ENCODE measurements at regions not wholly inside any gene's neighbourhood (a gene's known extent, or its start where the extent isn't known, plus 50 kb on each side); places are given as distances from the start of the nearest gene placed in this dataset.

DNA sequence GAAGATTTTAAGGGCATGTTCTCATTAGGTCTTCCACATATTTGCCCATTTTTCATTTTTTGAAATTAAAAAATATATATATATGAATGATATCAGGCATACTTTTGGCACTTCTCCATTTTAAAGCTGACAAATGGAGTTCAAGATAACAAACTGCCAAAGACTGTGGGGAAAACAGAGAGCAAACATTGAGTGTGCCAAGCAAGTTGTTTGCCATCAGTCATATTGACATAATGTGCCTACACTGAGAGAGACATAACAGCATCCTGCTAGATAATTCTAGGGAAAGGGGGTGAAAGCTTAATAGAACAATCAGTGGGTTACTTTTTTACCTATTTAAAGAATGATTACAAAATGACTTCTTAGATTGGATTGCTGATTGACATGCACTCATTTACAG, 529.4 kb upstream of the CXADR start:
- H3K27ac Mint-ChIP-seq = no peak overlapping the region
- DNase-seq (no peak), ATAC-seq (no peak)
- POLR2A ChIA-PET = no interaction called here
- intact Hi-C loops (cut with DNase I, micrococcal nuclease) = no loop called here
- H3K4me1 Mint-ChIP-seq = no peaks in the 10 kb centered on the region
- peaks cover 3% of the 10 kb centered on the region for H3K9me3 Mint-ChIP-seq (ENCODE audit: low read depth)
- H3K27me3 Mint-ChIP-seq = no peaks in the 10 kb centered on the region
- H3K4me3 Mint-ChIP-seq = no peak overlapping the region
- CTCF ChIA-PET = interaction anchor here (0.5 kb wide), 1 partner anchor 178 kb away, joined by 3 read pairs; no protein-coding TSS in a partner anchor
- no peaks in the 10 kb centered on the region for H3K36me3 Mint-ChIP-seq (ENCODE audit: low read depth)

DNA sequence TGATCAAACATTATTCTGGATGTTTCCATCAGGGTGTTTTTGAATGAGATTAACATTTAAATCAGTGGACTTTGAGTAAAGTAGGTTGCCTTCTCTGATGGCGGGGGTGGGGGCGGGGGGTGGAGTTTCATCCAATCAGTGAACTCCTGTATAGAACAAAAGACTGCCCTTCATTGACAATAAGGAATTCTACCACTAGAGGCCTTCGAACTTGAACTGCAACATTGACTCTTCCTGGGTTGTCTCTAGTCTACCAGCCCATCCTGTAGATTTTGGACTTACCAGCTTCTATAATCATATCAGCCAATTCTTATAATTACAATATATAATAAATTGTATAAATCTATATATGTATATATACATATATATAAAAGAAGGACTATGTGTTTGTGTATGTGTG, 520.4 kb upstream of the CXADR start:
- POLR2A ChIA-PET = no interaction called here

DNA sequence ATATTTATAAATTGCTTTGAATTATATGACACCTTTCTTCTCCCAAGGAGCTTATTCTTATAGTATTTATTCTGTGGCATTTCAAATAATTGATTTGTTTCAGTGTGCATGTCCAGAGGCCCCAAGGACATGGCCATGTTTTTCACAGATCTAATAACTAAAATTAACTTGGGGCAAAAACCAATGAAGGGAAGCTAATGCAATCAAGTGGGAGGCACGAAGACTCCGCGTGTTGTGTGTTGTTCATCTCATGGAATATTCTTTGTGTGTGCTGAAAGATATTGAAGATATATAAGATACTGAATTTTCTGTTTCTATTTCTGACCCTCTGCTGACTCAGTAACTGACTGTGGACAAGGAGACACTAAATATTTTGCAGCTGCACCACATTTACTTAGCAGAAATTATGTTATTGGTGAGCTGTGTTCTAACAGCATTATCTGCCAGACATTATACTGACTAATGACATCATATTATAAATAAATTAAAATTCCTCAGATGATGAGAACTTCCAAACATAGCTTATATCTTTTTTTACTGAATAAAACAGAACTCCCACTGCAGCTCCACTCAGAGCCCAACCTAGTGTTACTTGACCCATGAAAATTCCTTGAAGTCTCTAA, 519.3 kb upstream of the CXADR start:
- CTCF ChIA-PET = interaction anchor here (0.6 kb wide), 1 partner anchor 439 kb away, joined by 4 read pairs; no protein-coding TSS in a partner anchor
- no peaks in the 10 kb centered on the region for H3K36me3 Mint-ChIP-seq (ENCODE audit: low read depth)
- H3K4me1 Mint-ChIP-seq = no peaks in the 10 kb centered on the region
- H3K9me3 Mint-ChIP-seq (ENCODE audit: low read depth) = peaks cover 5% of the 10 kb centered on the region
- intact Hi-C loops (cut with DNase I, micrococcal nuclease) = no loop called here
- H3K27ac Mint-ChIP-seq = no peak overlapping the region
- H3K27me3 Mint-ChIP-seq = no peaks in the 10 kb centered on the region
- ATAC-seq (no peak), DNase-seq (no peak)
- no peak overlapping the region for H3K4me3 Mint-ChIP-seq
- POLR2A ChIA-PET = no interaction called here

More for the DNA sequence above, 520.4 kb upstream of the CXADR start:
- H3K9me3 Mint-ChIP-seq (ENCODE audit: low read depth) = peaks cover 6% of the 10 kb centered on the region
- H3K27me3 Mint-ChIP-seq = no peaks in the 10 kb centered on the region
- no peaks in the 10 kb centered on the region for H3K36me3 Mint-ChIP-seq (ENCODE audit: low read depth)
- no peak overlapping the region for H3K4me3 Mint-ChIP-seq
- H3K27ac Mint-ChIP-seq = no peak overlapping the region
- no peak for ATAC-seq
- CTCF ChIA-PET = interaction anchor here (0.6 kb wide), 1 partner anchor 419 kb away, joined by 4 read pairs; no protein-coding TSS in a partner anchor
- H3K4me1 Mint-ChIP-seq = no peaks in the 10 kb centered on the region
- intact Hi-C loops (cut with DNase I, micrococcal nuclease) = no loop called here
- DNase-seq = no peak

DNA sequence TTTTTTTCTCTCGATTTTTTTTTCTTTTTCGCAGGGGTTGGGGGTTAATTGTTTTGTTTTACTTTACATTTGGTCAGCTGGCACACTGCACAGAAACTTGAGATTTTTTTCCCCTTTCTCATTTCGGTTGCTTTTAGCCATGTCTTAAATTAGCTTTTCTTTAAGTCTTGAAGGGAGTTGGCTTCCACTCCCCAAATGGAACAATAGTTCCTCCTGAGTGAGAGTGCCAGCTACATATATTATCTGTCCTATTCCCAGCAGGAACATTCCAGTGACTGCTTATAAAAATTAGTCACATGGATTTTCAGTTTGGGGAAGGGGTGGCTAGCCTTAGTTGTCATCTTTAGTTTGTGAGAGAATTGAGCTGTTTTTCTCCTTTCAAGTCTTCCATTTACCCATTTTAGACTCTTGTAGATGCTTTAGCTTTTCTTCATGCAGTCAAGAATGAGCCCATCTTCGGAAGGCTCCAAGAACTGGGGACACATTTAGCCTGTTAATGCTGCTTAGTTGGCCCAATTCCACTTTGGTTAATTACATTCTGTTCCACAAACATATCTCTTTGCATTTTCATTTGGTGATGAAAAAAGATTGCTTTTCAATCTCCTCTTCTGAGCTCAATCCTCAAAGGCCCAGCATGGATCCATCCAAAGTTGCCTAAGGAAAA, 510.1 kb upstream of the CXADR start:
- ChIA-PET POLR2A (no interaction called here), CTCF (no interaction called here)
- Mint-ChIP-seq H3K4me1 (peaks cover 3% of the 10 kb centered on the region), H3K27me3 (no peaks in the 10 kb centered on the region), H3K9me3 (ENCODE audit: low read depth) (peaks cover 14% of the 10 kb centered on the region), H3K36me3 (ENCODE audit: low read depth) (no peaks in the 10 kb centered on the region), H3K27ac (no peak overlapping the region), H3K4me3 (no peak overlapping the region)
- intact Hi-C loops (cut with DNase I, micrococcal nuclease) = no loop called here
- no peak for DNase-seq
- no peak for ATAC-seq

DNA sequence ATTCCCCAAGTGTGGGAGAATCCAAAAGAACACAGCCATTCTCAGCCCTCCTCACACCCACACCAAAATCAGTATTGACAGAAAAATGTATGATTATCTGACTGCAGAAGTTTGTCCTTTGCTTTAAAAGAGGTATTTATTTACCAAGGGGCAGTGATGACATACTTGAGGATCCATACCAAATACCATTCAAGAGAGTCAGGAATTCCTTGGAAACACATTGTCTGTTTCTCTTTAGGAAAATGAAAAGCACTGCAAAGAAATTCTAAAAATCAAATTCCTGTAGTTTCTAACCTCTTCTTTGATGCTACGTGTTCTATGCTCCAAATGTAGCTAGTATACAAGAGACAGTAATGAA, 509.6 kb upstream of the CXADR start:
- H3K27me3 Mint-ChIP-seq = no peaks in the 10 kb centered on the region
- H3K9me3 Mint-ChIP-seq (ENCODE audit: low read depth) = peaks cover 14% of the 10 kb centered on the region
- no peak for ATAC-seq
- H3K4me3 Mint-ChIP-seq = no peak overlapping the region
- intact Hi-C loops (cut with DNase I, micrococcal nuclease) = no loop called here
- H3K4me1 Mint-ChIP-seq = peaks cover 3% of the 10 kb centered on the region
- no peak overlapping the region for H3K27ac Mint-ChIP-seq
- ChIA-PET CTCF (no interaction called here), POLR2A (no interaction called here)
- no peak for DNase-seq
- no peaks in the 10 kb centered on the region for H3K36me3 Mint-ChIP-seq (ENCODE audit: low read depth)

DNA sequence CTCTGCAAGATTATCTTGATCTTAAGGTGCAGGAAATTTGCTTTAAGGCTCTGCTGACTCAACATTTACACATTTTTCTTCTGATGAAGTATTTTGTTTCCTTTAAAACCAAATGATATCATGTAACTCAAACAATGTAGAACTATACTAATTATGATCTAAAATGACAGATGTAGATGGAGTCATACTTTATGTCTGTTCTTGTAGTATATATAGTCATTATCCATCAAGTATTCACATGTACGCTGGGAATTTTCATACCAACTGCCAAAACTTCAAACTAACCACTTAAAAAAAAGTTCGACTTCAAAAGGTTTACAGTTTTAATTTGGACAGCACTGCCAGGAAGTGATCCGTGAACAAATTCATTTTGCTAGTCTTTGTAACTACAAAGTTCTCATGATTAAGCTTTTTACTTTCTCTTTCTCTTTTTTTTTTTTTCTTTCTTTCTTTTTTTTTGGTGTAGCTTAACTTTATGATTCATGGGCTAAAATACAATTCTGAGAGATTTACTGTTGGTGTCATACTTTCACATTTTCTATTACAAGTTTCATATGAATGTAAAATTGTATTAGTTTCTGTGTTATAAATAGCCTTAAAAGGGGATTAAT, 509.0 kb upstream of the CXADR start:
- Mint-ChIP-seq H3K9me3 (ENCODE audit: low read depth) (peaks cover 12% of the 10 kb centered on the region), H3K36me3 (ENCODE audit: low read depth) (no peaks in the 10 kb centered on the region), H3K27ac (no peak overlapping the region), H3K4me1 (peaks cover 3% of the 10 kb centered on the region), H3K27me3 (no peaks in the 10 kb centered on the region), H3K4me3 (no peak overlapping the region)
- POLR2A ChIA-PET = no interaction called here
- DNase-seq (no peak), ATAC-seq (peak; percentile 51)
- CTCF ChIA-PET = no interaction called here
- intact Hi-C loops (cut with DNase I, micrococcal nuclease) = no loop called here

DNA sequence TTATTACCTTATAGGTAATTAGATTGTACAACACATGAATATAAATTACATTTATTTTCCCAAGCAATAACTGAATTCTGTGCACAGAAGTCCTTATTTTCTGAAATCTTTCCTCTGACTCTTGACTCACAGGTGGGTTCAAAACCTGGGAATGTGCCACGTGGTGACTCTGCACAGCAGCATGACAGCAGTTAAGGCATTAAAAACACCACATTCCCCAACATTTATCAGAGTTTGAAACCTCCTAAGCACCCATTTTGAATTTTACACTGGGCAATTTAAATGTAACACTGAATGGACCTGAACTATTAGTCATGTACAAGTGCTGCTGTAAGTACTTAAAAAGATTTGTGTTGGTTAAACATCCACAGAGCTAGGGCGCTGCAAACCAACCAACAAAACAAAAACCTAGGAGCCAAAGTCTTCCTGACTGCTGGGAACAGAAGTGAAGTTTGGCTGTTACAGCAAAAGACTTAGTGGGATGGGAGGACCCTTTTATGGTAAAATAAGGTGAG, 480.6 kb upstream of the CXADR start:
- intact Hi-C loops (cut with DNase I, micrococcal nuclease) = no loop called here
- CTCF ChIA-PET = no interaction called here
- Mint-ChIP-seq H3K36me3 (ENCODE audit: low read depth) (no peaks in the 10 kb centered on the region), H3K9me3 (ENCODE audit: low read depth) (peaks cover 12% of the 10 kb centered on the region), H3K27ac (no peak overlapping the region), H3K4me3 (no peak overlapping the region), H3K27me3 (no peaks in the 10 kb centered on the region), H3K4me1 (no peaks in the 10 kb centered on the region)
- DNase-seq (no peak), ATAC-seq (no peak)
- POLR2A ChIA-PET = no interaction called here

DNA sequence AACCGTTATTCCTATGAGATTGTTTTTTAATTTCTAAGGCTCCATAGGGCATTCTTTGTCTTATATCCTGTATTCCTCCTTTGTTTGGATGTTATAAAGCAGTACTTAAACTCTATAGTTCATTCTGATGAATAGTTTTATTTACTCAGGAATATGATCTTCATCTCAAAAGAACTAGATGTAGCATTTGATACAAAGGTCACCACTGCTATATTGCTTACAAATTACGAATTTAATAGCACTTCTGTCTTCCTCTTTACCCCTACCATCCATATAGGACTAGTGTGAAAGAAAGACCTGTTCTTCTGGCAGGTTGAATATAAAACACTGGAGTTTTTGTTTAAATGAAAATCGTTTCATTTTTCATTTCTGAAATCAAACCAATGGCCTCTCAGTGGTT, 468.1 kb upstream of the CXADR start:
- Mint-ChIP-seq H3K9me3 (ENCODE audit: low read depth) (peaks cover 15% of the 10 kb centered on the region), H3K27me3 (no peaks in the 10 kb centered on the region), H3K4me3 (no peak overlapping the region), H3K4me1 (no peaks in the 10 kb centered on the region), H3K36me3 (ENCODE audit: low read depth) (no peaks in the 10 kb centered on the region), H3K27ac (no peak overlapping the region)
- ATAC-seq (no peak), DNase-seq (no peak)
- intact Hi-C loops (cut with DNase I, micrococcal nuclease) = no loop called here
- CTCF ChIA-PET = no interaction called here
- POLR2A ChIA-PET = no interaction called here

DNA sequence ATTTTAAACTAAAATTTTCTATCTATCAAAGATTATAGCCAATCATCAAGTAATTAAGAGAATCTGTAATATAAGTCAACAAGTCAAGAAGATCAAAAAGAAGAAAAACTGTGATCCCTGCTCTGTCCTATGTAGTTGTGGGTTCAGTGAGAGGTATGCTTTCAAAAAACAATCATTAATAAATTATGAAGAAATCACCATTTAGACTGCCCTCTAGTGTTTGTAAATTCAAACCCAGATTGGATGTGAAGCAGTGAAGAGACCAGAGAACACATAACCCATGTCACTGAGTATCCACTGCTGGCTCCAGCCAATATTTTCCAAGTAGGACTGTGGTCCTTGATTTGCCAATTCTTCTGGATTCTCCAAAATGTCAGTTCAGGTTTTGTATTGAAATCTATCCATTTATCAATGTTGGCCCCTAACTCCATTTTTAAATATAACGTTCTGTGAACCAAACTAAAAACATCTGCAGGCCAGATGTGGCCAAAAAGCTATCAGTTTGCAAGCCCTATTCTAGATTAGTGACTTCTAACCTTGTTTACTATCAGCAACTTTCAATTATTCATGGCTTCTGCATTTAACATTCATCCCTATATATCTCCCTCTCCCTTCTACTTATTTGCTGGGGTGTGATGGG, 467.5 kb upstream of the CXADR start:
- H3K4me3 Mint-ChIP-seq = no peak overlapping the region
- H3K9me3 Mint-ChIP-seq (ENCODE audit: low read depth) = peaks cover 15% of the 10 kb centered on the region
- H3K4me1 Mint-ChIP-seq = no peaks in the 10 kb centered on the region
- ATAC-seq (no peak), DNase-seq (no peak)
- no peaks in the 10 kb centered on the region for H3K27me3 Mint-ChIP-seq
- no peaks in the 10 kb centered on the region for H3K36me3 Mint-ChIP-seq (ENCODE audit: low read depth)
- H3K27ac Mint-ChIP-seq = no peak overlapping the region
- intact Hi-C loops (cut with DNase I, micrococcal nuclease) = no loop called here
- POLR2A ChIA-PET = no interaction called here
- CTCF ChIA-PET = no interaction called here

DNA sequence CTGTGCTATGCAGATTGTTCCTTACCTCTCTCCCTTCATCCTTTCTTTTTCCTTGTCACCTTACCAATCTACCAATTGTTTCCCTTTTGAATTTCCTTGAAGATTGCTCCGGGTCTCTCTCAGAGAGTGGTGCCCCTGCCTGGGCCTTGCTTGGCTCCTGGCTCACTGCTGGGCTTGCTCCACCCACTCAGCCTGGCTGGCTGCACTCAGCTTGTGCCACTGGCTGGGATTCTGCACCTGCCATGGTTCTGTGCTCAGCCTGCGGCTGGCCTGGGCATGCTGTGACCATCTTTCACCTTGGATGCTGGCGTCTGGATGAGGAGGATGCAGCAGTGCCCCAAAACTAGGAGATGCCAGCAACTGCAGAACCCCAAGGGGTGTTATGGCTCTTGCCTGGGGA, 463.9 kb upstream of the CXADR start:
- intact Hi-C loops (cut with DNase I, micrococcal nuclease) = no loop called here
- CTCF ChIA-PET = no interaction called here
- Mint-ChIP-seq H3K9me3 (ENCODE audit: low read depth) (peaks cover 10% of the 10 kb centered on the region), H3K4me1 (no peaks in the 10 kb centered on the region), H3K27ac (no peak overlapping the region), H3K4me3 (no peak overlapping the region), H3K27me3 (no peaks in the 10 kb centered on the region), H3K36me3 (ENCODE audit: low read depth) (no peaks in the 10 kb centered on the region)
- no peak for DNase-seq
- POLR2A ChIA-PET = no interaction called here
- no peak for ATAC-seq

DNA sequence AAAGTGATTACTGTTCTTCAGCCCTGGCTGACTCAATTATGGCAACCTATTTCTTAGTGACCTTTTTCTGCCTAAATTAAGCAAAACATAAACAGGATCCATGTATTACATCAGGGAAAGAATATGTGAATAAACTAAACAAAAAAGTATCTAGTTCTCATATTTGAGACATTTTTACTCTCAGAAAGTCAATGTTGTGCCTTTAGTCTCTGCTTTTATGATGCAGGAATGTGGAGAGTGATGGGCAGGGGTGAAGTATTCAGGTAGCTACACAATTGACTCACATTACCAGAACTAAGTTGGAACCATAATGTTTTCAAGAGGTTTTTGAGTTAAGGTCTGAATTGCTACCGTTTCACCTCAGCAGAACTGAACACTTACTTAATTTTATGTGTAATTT, 462.7 kb upstream of the CXADR start:
- ATAC-seq (no peak), DNase-seq (no peak)
- intact Hi-C loops (cut with DNase I, micrococcal nuclease) = no loop called here
- H3K4me3 Mint-ChIP-seq = no peak overlapping the region
- no peak overlapping the region for H3K27ac Mint-ChIP-seq
- no peaks in the 10 kb centered on the region for H3K36me3 Mint-ChIP-seq (ENCODE audit: low read depth)
- ChIA-PET CTCF (interaction anchor here (1.3 kb wide), 1 partner anchor 18 kb away, joined by 3 read pairs; no protein-coding TSS in a partner anchor), POLR2A (no interaction called here)
- no peaks in the 10 kb centered on the region for H3K4me1 Mint-ChIP-seq
- peaks cover 10% of the 10 kb centered on the region for H3K9me3 Mint-ChIP-seq (ENCODE audit: low read depth)
- H3K27me3 Mint-ChIP-seq = no peaks in the 10 kb centered on the region

DNA sequence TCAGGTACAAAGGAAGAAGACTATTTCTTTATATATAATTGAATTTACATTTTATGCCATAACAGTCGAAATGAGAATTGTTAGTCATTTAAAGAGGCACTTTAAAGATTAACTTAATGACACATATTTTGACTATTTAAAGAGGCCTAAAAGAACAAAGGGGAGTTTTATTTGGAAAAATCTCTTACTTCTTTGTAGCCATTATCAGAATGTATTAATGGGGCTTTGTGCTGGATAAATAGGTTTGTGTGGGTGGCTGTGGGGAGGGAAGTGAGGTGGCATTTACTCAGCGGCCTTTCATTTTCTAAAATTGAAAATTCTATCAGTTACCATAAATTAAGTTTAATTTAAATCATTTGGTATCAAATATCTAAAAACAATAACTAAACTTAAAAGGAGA, 462.2 kb upstream of the CXADR start:
- no peak overlapping the region for H3K27ac Mint-ChIP-seq
- intact Hi-C loops (cut with DNase I, micrococcal nuclease) = no loop called here
- no peak for ATAC-seq
- DNase-seq = no peak
- H3K9me3 Mint-ChIP-seq (ENCODE audit: low read depth) = peaks cover 8% of the 10 kb centered on the region
- no peaks in the 10 kb centered on the region for H3K36me3 Mint-ChIP-seq (ENCODE audit: low read depth)
- no peaks in the 10 kb centered on the region for H3K27me3 Mint-ChIP-seq
- H3K4me3 Mint-ChIP-seq = no peak overlapping the region
- no peaks in the 10 kb centered on the region for H3K4me1 Mint-ChIP-seq
- POLR2A ChIA-PET = no interaction called here
- CTCF ChIA-PET = interaction anchor here (1.3 kb wide), 1 partner anchor 17 kb away, joined by 3 read pairs; no protein-coding TSS in a partner anchor
